Neural progenitor cell (in vitro differentiated cells): ENCODE measurements at regions not wholly inside any gene's neighbourhood (a gene's known extent, or its start where the extent isn't known, plus 50 kb on each side); places are given as distances from the start of the nearest gene placed in this dataset.

Experiments used
- DNase-seq: peaks from one replicate; pipeline ENCODE4 v3.0.0-alpha.2; 2016; ENCODE audit warnings: low spot score
- H2AFZ ChIP-seq: fragments of 200-600 bp; sonication (generic); replicated peaks from 2 replicates; pipeline ENCODE4 v1.6.1; 2016; ENCODE audit warnings: antibody characterized with exemption
- H3F3A ChIP-seq: fragments of 200-600 bp; sonication (generic); 2 replicates; pipeline ENCODE4 v1.6.1; 2016; ENCODE audit warnings: antibody characterized with exemption, low read depth
- H3K27ac ChIP-seq: fragments of 200-600 bp; sonication (generic); 2 replicates; pipeline ENCODE4 v1.5.1; 2016; ENCODE audit warnings: mild to moderate bottlenecking
- H3K27me3 ChIP-seq: fragments of 200-600 bp; sonication (generic); 2 replicates; pipeline ENCODE4 v1.6.1; 2016; ENCODE audit warnings: mild to moderate bottlenecking, moderate library complexity
- H3K36me3 ChIP-seq: fragments of 200-600 bp; sonication (generic); 2 replicates; pipeline ENCODE4 v1.5.1; 2016
- H3K4me1 ChIP-seq: fragments of 200-600 bp; sonication (generic); 2 replicates; pipeline ENCODE4 v1.6.1; 2016; ENCODE audit warnings: mixed run types
- H3K4me2 ChIP-seq: fragments of 200-600 bp; sonication (generic); 2 replicates; pipeline ENCODE4 v1.6.1; 2016
- H3K4me3 ChIP-seq: fragments of 200-600 bp; sonication (generic); 2 replicates; pipeline ENCODE4 v1.5.1; 2016
- H3K79me2 ChIP-seq: fragments of 200-600 bp; sonication (generic); 2 replicates; pipeline ENCODE4 v1.6.1; 2016; ENCODE audit warnings: low read depth
- H3K9ac ChIP-seq: fragments of 200-600 bp; sonication (generic); 2 replicates; pipeline ENCODE4 v1.6.1; 2016
- H3K9me3 ChIP-seq: fragments of 200-600 bp; sonication (generic); 2 replicates; pipeline ENCODE4 v1.5.1; 2016; ENCODE audit warnings: low read depth
- H4K20me1 ChIP-seq: fragments of 200-600 bp; sonication (generic); 2 replicates; pipeline ENCODE4 v1.6.1; 2016; ENCODE audit warnings: low read depth
- H3K27ac Mint-ChIP-seq: 3 replicates; pipeline ENCODE4 v1.8.0; 2021; ENCODE audit warnings: mixed read lengths
- H3K27me3 Mint-ChIP-seq: 2 replicates; pipeline ENCODE4 v1.8.0; 2022; ENCODE audit warnings: low read depth, mild to moderate bottlenecking, inconsistent platforms, moderate library complexity, mixed read lengths; ENCODE audit not compliant: insufficient read depth
- H3K36me3 Mint-ChIP-seq: 3 replicates; pipeline ENCODE4 v1.8.0; 2021; ENCODE audit warnings: mixed read lengths
- H3K4me1 Mint-ChIP-seq: 3 replicates; pipeline ENCODE4 v1.8.0; 2021; ENCODE audit warnings: mixed read lengths
- H3K4me3 Mint-ChIP-seq: 3 replicates; pipeline ENCODE4 v1.8.0; 2021; ENCODE audit warnings: mild to moderate bottlenecking, moderate library complexity, mixed read lengths
- H3K9me3 Mint-ChIP-seq: 3 replicates; pipeline ENCODE4 v1.8.0; 2020; ENCODE audit warnings: mixed read lengths
- EZH2 ChIP-seq: fragments of 200-600 bp; sonication (generic); IDR thresholded peaks from 2 replicates; pipeline ENCODE4 v1.6.1; 2017; ENCODE audit warnings: antibody characterized with exemption, mild to moderate bottlenecking, moderate library complexity
- EZH2phosphoT487 ChIP-seq: fragments of 200-600 bp; sonication (generic); IDR thresholded peaks from 2 replicates; pipeline ENCODE4 v1.6.1; 2017; ENCODE audit warnings: antibody characterized with exemption
- TF ChIP-seq, protein P1 (sequence below): fragments of 200-600 bp; sonication (generic); IDR thresholded peaks from 2 replicates; pipeline ENCODE4 v1.5.1; 2017; ENCODE audit warnings: antibody characterized with exemption, mild to moderate bottlenecking

- Histone ChIP-seq H3K27ac (no peak overlapping the region), H3K4me2 (no peak overlapping the region), H4K20me1 (no peaks in the 10 kb centered on the region), H3K4me3 (no peak overlapping the region), H3K79me2 (no peaks in the 10 kb centered on the region), H3K9ac (no peak overlapping the region), H3F3A (no peaks in the 10 kb centered on the region), H3K4me1 (no peaks in the 10 kb centered on the region), H3K27me3 (no peaks in the 10 kb centered on the region), H3K9me3 (no peaks in the 10 kb centered on the region), H2AFZ (no peak overlapping the region), H3K36me3 (no peaks in the 10 kb centered on the region)
- Mint-ChIP-seq H3K4me1 (no peaks in the 10 kb centered on the region), H3K27me3 (no peaks in the 10 kb centered on the region), H3K9me3 (no peaks in the 10 kb centered on the region), H3K27ac (no peak overlapping the region), H3K36me3 (no peaks in the 10 kb centered on the region), H3K4me3 (no peak overlapping the region)
- TF ChIP-seq, protein P1, sequence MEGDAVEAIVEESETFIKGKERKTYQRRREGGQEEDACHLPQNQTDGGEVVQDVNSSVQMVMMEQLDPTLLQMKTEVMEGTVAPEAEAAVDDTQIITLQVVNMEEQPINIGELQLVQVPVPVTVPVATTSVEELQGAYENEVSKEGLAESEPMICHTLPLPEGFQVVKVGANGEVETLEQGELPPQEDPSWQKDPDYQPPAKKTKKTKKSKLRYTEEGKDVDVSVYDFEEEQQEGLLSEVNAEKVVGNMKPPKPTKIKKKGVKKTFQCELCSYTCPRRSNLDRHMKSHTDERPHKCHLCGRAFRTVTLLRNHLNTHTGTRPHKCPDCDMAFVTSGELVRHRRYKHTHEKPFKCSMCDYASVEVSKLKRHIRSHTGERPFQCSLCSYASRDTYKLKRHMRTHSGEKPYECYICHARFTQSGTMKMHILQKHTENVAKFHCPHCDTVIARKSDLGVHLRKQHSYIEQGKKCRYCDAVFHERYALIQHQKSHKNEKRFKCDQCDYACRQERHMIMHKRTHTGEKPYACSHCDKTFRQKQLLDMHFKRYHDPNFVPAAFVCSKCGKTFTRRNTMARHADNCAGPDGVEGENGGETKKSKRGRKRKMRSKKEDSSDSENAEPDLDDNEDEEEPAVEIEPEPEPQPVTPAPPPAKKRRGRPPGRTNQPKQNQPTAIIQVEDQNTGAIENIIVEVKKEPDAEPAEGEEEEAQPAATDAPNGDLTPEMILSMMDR: no peak
- TF ChIP-seq EZH2 (no peak), EZH2phosphoT487 (no peak)
- no peak for DNase-seq
These were observed 283.2 kb upstream of the LMCD1 start for GRCh38 chr3:8218353-8218940.

GRCh38 chr3:8220291-8220690, 281.3 kb upstream of the LMCD1 start:
- Histone ChIP-seq H3K4me1 (no peaks in the 10 kb centered on the region), H2AFZ (no peak overlapping the region), H3K79me2 (no peaks in the 10 kb centered on the region), H3K9ac (no peak overlapping the region), H3K4me3 (no peak overlapping the region), H3F3A (no peaks in the 10 kb centered on the region), H3K4me2 (no peak overlapping the region), H3K27ac (no peak overlapping the region), H4K20me1 (no peaks in the 10 kb centered on the region), H3K27me3 (no peaks in the 10 kb centered on the region), H3K36me3 (no peaks in the 10 kb centered on the region), H3K9me3 (no peaks in the 10 kb centered on the region)
- Mint-ChIP-seq H3K4me3 (no peak overlapping the region), H3K27ac (no peak overlapping the region), H3K9me3 (no peaks in the 10 kb centered on the region), H3K27me3 (no peaks in the 10 kb centered on the region), H3K4me1 (no peaks in the 10 kb centered on the region), H3K36me3 (no peaks in the 10 kb centered on the region)
- no peak for TF ChIP-seq EZH2phosphoT487
- no peak for TF ChIP-seq EZH2
- TF ChIP-seq, protein P1: no peak
- DNase-seq: no peak

- H3F3A ChIP-seq: no peaks in the 10 kb centered on the region
- H3K9ac ChIP-seq: no peak overlapping the region
- H4K20me1 ChIP-seq: no peaks in the 10 kb centered on the region
- Mint-ChIP-seq H3K9me3 (no peaks in the 10 kb centered on the region), H3K4me3 (no peak overlapping the region), H3K4me1 (no peaks in the 10 kb centered on the region), H3K27me3 (no peaks in the 10 kb centered on the region), H3K36me3 (no peaks in the 10 kb centered on the region), H3K27ac (no peak overlapping the region)
- H3K9me3 ChIP-seq: no peaks in the 10 kb centered on the region
- no peaks in the 10 kb centered on the region for H3K27me3 ChIP-seq
- no peak overlapping the region for H3K4me3 ChIP-seq
- H3K27ac ChIP-seq: no peak overlapping the region
- no peak for DNase-seq
- H3K79me2 ChIP-seq: no peaks in the 10 kb centered on the region
- H3K4me1 ChIP-seq: no peaks in the 10 kb centered on the region
- no peaks in the 10 kb centered on the region for H3K36me3 ChIP-seq
- H2AFZ ChIP-seq: no peak overlapping the region
- no peak overlapping the region for H3K4me2 ChIP-seq
- no peak for TF ChIP-seq EZH2
- TF ChIP-seq, protein P1: no peak
- no peak for TF ChIP-seq EZH2phosphoT487
These were observed 277.9 kb upstream of the LMCD1 start for GRCh38 chr3:8223766-8224165.
